ENCODE measurements at regions not wholly inside any gene's neighbourhood (a gene's known extent, or its start where the extent isn't known, plus 50 kb on each side); places are given as distances from the start of the nearest gene placed in this dataset.

- Histone ChIP-seq H3K27me3 (ENCODE audit: control insufficient read depth in 2 of 2, insufficient read depth in 2 of 2, low read length in 2 of 2) (no peaks in the 10 kb centered on the region), H2AFZ (ENCODE audit: insufficient read depth, low read depth, low read length, poor library complexity, severe bottlenecking) (no peak overlapping the region), H3K79me2 (ENCODE audit: insufficient read depth, low read length) (no peaks in the 10 kb centered on the region), H3K4me3 (replicated peaks in 1 of 3; ENCODE audit: low read depth in 2 of 3, low read length in 3 of 3) (no peak overlapping the region), H3K4me1 (ENCODE audit: control insufficient read depth in 1 of 2, insufficient read depth in 2 of 2, low read length in 2 of 2) (no peaks in the 10 kb centered on the region), H3K4me2 (replicated peaks; ENCODE audit: extremely low read depth, low read length, poor library complexity, severe bottlenecking) (no peak overlapping the region), H3K9ac (ENCODE audit: insufficient read depth, low read length, poor library complexity, severe bottlenecking) (no peak overlapping the region), H4K20me1 (ENCODE audit: insufficient read depth, low read length) (no peaks in the 10 kb centered on the region), H3K36me3 (replicated peaks in 1 of 2; ENCODE audit: control insufficient read depth in 1 of 2, insufficient read depth in 2 of 2, low read length in 2 of 2) (no peaks in the 10 kb centered on the region), H3K27ac (ENCODE audit: low read depth in 1 of 2, low read length in 2 of 2) (no peak overlapping the region), H3K9me3 (replicated peaks in 1 of 2; ENCODE audit: control insufficient read depth in 1 of 2, insufficient read depth in 1 of 2, low read length in 2 of 2) (no peaks in the 10 kb centered on the region)
- TF ChIP-seq CTCF (IDR thresholded peaks at IDR 0.05) = no peak
- intact Hi-C loops (cut with micrococcal nuclease) = no loop called here
- H3K36me3 Mint-ChIP-seq = no peaks in the 10 kb centered on the region
- no CpG with 5 or more reads among the region's 2 CpGs for WGBS (ENCODE audit: insufficient coverage)
- H3K27me3 Mint-ChIP-seq (ENCODE audit: low read depth in 3 of 3) = no peaks in the 10 kb centered on the region
- no peak overlapping the region for H3K4me3 Mint-ChIP-seq
- no peaks in the 10 kb centered on the region for H3K4me1 Mint-ChIP-seq
- no peak for DNase-seq
- H3K9me3 Mint-ChIP-seq = no peaks in the 10 kb centered on the region
- no peak overlapping the region for H3K27ac Mint-ChIP-seq
These were observed 312.2 kb downstream of the PTH2R start for GRCh38 chr2:208718828-208719227.

- Histone ChIP-seq H3K36me3 (replicated peaks in 1 of 2; ENCODE audit: control insufficient read depth in 1 of 2, insufficient read depth in 2 of 2, low read length in 2 of 2) (no peaks in the 10 kb centered on the region), H3K79me2 (ENCODE audit: insufficient read depth, low read length) (no peaks in the 10 kb centered on the region), H3K9ac (ENCODE audit: insufficient read depth, low read length, poor library complexity, severe bottlenecking) (no peak overlapping the region), H3K9me3 (replicated peaks in 1 of 2; ENCODE audit: control insufficient read depth in 1 of 2, insufficient read depth in 1 of 2, low read length in 2 of 2) (peaks cover 0 to 3% of the 10 kb centered on the region in 2 donors), H2AFZ (ENCODE audit: insufficient read depth, low read depth, low read length, poor library complexity, severe bottlenecking) (no peak overlapping the region), H3K27ac (ENCODE audit: low read depth in 1 of 2, low read length in 2 of 2) (no peak overlapping the region), H3K4me1 (ENCODE audit: control insufficient read depth in 1 of 2, insufficient read depth in 2 of 2, low read length in 2 of 2) (no peaks in the 10 kb centered on the region), H3K27me3 (ENCODE audit: control insufficient read depth in 2 of 2, insufficient read depth in 2 of 2, low read length in 2 of 2) (no peaks in the 10 kb centered on the region), H4K20me1 (ENCODE audit: insufficient read depth, low read length) (no peaks in the 10 kb centered on the region), H3K4me3 (replicated peaks in 1 of 3; ENCODE audit: low read depth in 2 of 3, low read length in 3 of 3) (no peak overlapping the region), H3K4me2 (replicated peaks; ENCODE audit: extremely low read depth, low read length, poor library complexity, severe bottlenecking) (no peak overlapping the region)
- no peaks in the 10 kb centered on the region for H3K4me1 Mint-ChIP-seq
- H3K27me3 Mint-ChIP-seq (ENCODE audit: low read depth in 3 of 3) = no peaks in the 10 kb centered on the region
- no peak overlapping the region for H3K4me3 Mint-ChIP-seq
- H3K27ac Mint-ChIP-seq = no peak overlapping the region
- no peak for DNase-seq
- no peak for TF ChIP-seq CTCF (IDR thresholded peaks at IDR 0.05)
- WGBS (ENCODE audit: insufficient coverage) = no CpG with 5 or more reads among the region's 1 CpG
- no peaks in the 10 kb centered on the region for H3K9me3 Mint-ChIP-seq
- H3K36me3 Mint-ChIP-seq = no peaks in the 10 kb centered on the region
- intact Hi-C loops (cut with micrococcal nuclease) = no loop called here
These were observed 316.1 kb downstream of the PTH2R start for GRCh38 chr2:208722731-208723130.
